Vagina (tissue), 2 donors: ENCODE measurements at regions not wholly inside any gene's neighbourhood (a gene's known extent, or its start where the extent isn't known, plus 50 kb on each side); places are given as distances from the start of the nearest gene placed in this dataset.

Experiments
- DNase-seq, 2 donors: peaks; one replicate each; pipeline ENCODE4 v3.0.0-alpha.2; 2017; ENCODE audit errors: extremely low spot score in 2 of 2
- H3K27ac ChIP-seq: fragments of 200-600 bp; sonication (generic); one replicate; pipeline ENCODE4 v1.5.1; 2019
- H3K27me3 ChIP-seq: fragments of 200-600 bp; sonication (generic); one replicate; pipeline ENCODE4 v1.5.1; 2019
- H3K36me3 ChIP-seq, 2 donors: fragments of 200-600 bp; sonication (generic); one replicate each; pipeline ENCODE4 v1.5.1; 2017 to 2019
- H3K4me1 ChIP-seq: fragments of 200-600 bp; sonication (generic); one replicate; pipeline ENCODE4 v1.5.1; 2019
- H3K4me3 ChIP-seq, 2 donors: fragments of 200-600 bp; sonication (generic); 1 replicate in 1 of 2; 2 replicates in 1 of 2; pipeline ENCODE4 v1.5.1; 2016 to 2019
- H3K9me3 ChIP-seq: fragments of 200-600 bp; sonication (generic); one replicate; pipeline ENCODE4 v1.5.1; 2019
- CTCF ChIP-seq, 3 experiments: fragments of 450-650 bp in 2 of 3; fragments of 200-600 bp in 1 of 3; sonication (generic) in 1 of 3; IDR thresholded peaks; one replicate each; pipeline ENCODE4 v1.5.1; 2017 to 2019; ENCODE audit warnings: antibody characterized with exemption in 3 of 3, mild to moderate bottlenecking in 2 of 3, moderate library complexity in 2 of 3
- POLR2A ChIP-seq, 2 donors: fragments of 450-650 bp; IDR thresholded peaks; one replicate each; pipeline ENCODE4 v1.6.1; 2017; ENCODE audit warnings: antibody characterized with exemption in 2 of 2, mild to moderate bottlenecking in 2 of 2, moderate library complexity in 2 of 2
- POLR2AphosphoS5 ChIP-seq, 2 donors: sonication (generic); formaldehyde crosslinking; IDR thresholded peaks; one replicate each; pipeline ENCODE4 v1.9.0; 2017; ENCODE audit warnings: antibody characterized with exemption in 2 of 2, mild to moderate bottlenecking in 2 of 2, low read depth in 1 of 2; ENCODE audit not compliant: insufficient read depth in 1 of 2
- intact Hi-C: fragments of 100-400 bp; cut with DNase I; formaldehyde crosslinking; loops from one replicate; pipeline ENCODE4 v1.15.1; 2023

- intact Hi-C loops = no loop called here
- Histone ChIP-seq H3K27ac (no peak overlapping the region), H3K27me3 (no peaks in the 10 kb centered on the region), H3K4me3 (no peak overlapping the region), H3K4me1 (no peaks in the 10 kb centered on the region), H3K36me3 (no peaks in the 10 kb centered on the region), H3K9me3 (no peaks in the 10 kb centered on the region)
- TF ChIP-seq CTCF (IDR thresholded peaks at IDR 0.05) = no peak
- no peak for TF ChIP-seq POLR2AphosphoS5 (IDR thresholded peaks at IDR 0.05; ENCODE audit: insufficient read depth in 1 of 2, low read depth in 1 of 2)
- TF ChIP-seq POLR2A (IDR thresholded peaks at IDR 0.05) = no peak
- DNase-seq = no peak
Observed at GRCh38 chr13:99702687-99703319, 201.5 kb downstream of the TM9SF2 start.

DNA sequence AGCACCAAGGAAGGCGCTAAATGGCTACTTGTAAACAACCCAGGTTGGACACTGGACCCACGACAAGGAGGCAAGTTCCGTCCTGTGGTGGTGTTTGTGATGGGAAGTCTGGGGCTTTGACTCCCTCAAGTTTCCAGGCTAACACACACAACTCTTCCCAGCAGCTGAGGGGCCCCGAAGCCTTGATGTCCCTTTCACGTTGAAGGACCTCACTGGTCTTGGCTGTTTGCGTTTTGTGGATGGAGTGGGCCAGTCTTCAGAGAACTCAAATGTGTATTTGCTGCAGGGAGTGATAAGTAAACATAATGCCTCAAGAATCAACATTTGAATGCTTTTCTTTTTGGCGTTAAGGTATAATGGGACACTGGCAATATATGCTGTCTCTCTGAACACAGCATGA is 199.2 kb downstream of the TM9SF2 start:
- intact Hi-C loops = no loop called here
- H3K4me3 ChIP-seq = no peak overlapping the region
- no peak for DNase-seq

DNA sequence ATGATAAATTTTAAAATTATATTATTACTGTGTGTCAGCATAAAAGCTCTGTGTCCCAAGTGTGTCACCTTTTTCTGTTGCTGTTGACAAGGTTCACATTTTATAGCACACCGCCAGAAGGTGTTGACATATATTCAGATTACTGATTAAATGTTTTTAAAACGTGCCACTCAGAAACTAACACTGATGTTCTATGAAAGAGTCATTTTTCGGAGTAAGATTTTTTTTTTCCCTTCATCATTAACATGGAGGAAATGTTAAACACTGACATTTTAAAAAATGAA is 197.5 kb downstream of the TM9SF2 start:
- Histone ChIP-seq H3K36me3 (no peaks in the 10 kb centered on the region), H3K27me3 (no peaks in the 10 kb centered on the region), H3K4me1 (no peaks in the 10 kb centered on the region), H3K27ac (no peak overlapping the region), H3K9me3 (no peaks in the 10 kb centered on the region), H3K4me3 (no peak overlapping the region)
- no peak for DNase-seq
- no peak for TF ChIP-seq POLR2AphosphoS5 (IDR thresholded peaks at IDR 0.05; ENCODE audit: insufficient read depth in 1 of 2, low read depth in 1 of 2)
- no peak for TF ChIP-seq POLR2A (IDR thresholded peaks at IDR 0.05)
- no peak for TF ChIP-seq CTCF (IDR thresholded peaks at IDR 0.05)
- intact Hi-C loops = no loop called here

More for the DNA sequence above, 199.2 kb downstream of the TM9SF2 start:
- Histone ChIP-seq H3K27me3 (no peaks in the 10 kb centered on the region), H3K4me1 (no peaks in the 10 kb centered on the region), H3K9me3 (no peaks in the 10 kb centered on the region), H3K36me3 (no peaks in the 10 kb centered on the region), H3K27ac (no peak overlapping the region)
- no peak for TF ChIP-seq POLR2AphosphoS5 (IDR thresholded peaks at IDR 0.05; ENCODE audit: insufficient read depth in 1 of 2, low read depth in 1 of 2)
- no peak for TF ChIP-seq POLR2A (IDR thresholded peaks at IDR 0.05)
- TF ChIP-seq CTCF (IDR thresholded peaks at IDR 0.05) = no peak

DNA sequence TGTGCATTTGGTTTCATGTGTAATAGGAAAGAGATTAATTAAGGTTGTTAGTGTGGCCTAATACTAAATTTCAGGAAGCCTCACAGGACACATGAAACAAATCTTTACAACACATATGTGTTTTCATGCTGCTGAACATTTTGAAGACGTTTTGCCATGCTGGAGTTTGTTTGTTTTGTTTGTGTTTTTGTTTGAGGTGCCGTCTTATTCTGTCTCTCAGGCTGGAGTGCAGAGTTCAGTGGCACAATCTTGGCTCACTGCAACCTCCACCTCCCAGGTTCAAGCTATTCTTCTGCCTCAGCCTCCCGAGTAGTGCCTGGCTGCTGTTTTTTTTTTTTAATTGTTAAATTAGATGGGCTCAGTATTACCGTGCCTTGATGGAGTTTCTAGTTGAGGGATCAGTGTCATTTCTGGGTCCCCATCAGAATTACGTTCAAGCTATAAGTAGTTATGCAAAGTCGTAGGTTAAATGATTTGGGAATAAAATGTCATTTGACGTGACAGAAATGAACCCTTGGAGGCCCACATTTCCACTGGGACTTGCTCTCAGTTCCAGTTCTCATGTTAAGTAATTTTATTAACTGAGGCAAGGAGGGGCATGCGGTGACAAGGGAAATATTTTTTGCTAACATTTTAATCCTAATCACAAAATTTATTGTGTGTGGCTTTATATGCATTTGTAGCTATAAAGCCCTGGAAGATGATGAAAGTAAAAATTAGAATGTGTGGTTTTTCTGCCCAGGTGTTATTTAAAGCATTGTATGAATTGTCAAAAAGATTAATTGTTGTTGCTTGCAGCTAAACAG is 196.9 kb downstream of the TM9SF2 start:
- no peak for TF ChIP-seq CTCF (IDR thresholded peaks at IDR 0.05)
- no peak for TF ChIP-seq POLR2AphosphoS5 (IDR thresholded peaks at IDR 0.05; ENCODE audit: insufficient read depth in 1 of 2, low read depth in 1 of 2)
- TF ChIP-seq POLR2A (IDR thresholded peaks at IDR 0.05) = no peak
- Histone ChIP-seq H3K4me3 (no peak overlapping the region), H3K4me1 (no peaks in the 10 kb centered on the region), H3K36me3 (no peaks in the 10 kb centered on the region), H3K27me3 (no peaks in the 10 kb centered on the region), H3K9me3 (no peaks in the 10 kb centered on the region), H3K27ac (no peak overlapping the region)
- intact Hi-C loops = no loop called here
- no peak for DNase-seq

GRCh38 chr13:99695857-99696256 is 194.6 kb downstream of the TM9SF2 start:
- Histone ChIP-seq H3K4me1 (no peaks in the 10 kb centered on the region), H3K36me3 (no peaks in the 10 kb centered on the region), H3K27ac (no peak overlapping the region), H3K4me3 (no peak overlapping the region), H3K27me3 (no peaks in the 10 kb centered on the region), H3K9me3 (no peaks in the 10 kb centered on the region)
- DNase-seq = no peak
- TF ChIP-seq POLR2A (IDR thresholded peaks at IDR 0.05) (no peak), CTCF (IDR thresholded peaks at IDR 0.05) (no peak), POLR2AphosphoS5 (IDR thresholded peaks at IDR 0.05; ENCODE audit: insufficient read depth in 1 of 2, low read depth in 1 of 2) (no peak)
- intact Hi-C loops = no loop called here
